CD4-positive, alpha-beta T cell treated with Interferon gamma for 1 hour (primary cell): ENCODE measurements at regions not wholly inside any gene's neighbourhood (a gene's known extent, or its start where the extent isn't known, plus 50 kb on each side); places are given as distances from the start of the nearest gene placed in this dataset.
"Not testable (repeated sequence)": the region's sequence is repeated elsewhere in the genome, so short reads cannot be mapped to it uniquely, and the experiment has no call there.

Experiments
- DNase-seq: peaks from one replicate; pipeline ENCODE4 v3.0.0-alpha.2; 2020

DNA sequence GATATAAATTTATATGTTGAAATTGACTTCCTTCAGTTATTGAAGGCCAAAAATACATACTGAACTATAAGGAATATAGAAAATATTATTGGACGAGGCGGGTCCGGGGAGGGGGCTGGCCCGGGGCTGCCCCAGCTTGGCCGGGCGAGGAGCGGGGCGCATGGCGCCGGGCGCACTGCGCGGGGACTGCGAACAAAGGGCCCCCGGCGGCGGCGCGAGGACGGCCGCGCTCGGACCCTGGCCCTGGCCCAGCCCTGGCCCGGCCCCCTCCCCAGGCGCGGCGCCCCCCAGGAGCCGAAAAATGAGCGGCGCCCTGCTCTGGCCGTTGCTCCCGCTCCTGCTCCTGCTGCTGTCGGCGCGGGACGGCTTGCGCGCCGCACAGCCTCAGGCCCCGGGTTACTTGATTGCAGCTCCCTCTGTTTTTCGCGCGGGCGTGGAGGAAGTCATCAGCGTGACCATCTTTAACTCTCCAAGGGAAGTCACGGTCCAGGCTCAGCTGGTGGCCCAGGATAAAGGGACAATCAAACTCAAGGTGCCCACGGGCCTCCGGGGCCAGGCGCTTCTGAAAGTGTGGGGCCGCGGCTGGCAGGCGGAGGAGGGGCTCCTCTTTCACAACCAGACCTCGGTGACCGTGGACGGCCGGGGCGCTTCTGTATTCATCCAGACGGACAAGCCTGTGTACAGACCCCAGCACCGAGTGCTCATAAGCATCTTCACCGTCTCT lies 1247.6 kb upstream of the PHF14 start:
- DNase-seq, result not testable (repeated sequence)

DNA sequence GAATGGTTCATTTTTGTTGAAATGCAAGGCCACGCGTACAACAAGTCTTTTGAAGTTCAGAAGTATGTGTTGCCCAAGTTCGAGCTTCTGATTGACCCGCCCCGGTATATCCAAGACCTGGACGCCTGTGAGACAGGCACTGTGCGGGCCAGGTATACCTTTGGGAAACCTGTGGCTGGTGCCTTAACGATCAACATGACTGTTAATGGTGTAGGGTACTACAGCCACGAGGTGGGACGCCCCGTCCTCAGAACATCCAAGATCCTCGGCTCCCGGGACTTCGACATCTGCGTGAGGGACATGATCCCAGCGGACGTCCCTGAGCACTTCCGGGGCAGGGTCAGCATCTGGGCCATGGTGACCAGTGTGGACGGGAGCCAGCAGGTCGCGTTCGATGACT lies 1246.9 kb upstream of the PHF14 start:
- not testable (repeated sequence) for DNase-seq

GRCh38 chr7:9727467-9727869 lies 1246.2 kb upstream of the PHF14 start:
- not testable (repeated sequence) for DNase-seq

GRCh38 chr7:9728014-9728657 lies 1245.5 kb upstream of the PHF14 start:
- not testable (repeated sequence) for DNase-seq

- DNase-seq, result no peak
Measured at GRCh38 chr7:9752033-9752432, 1221.6 kb upstream of the PHF14 start.

GRCh38 chr7:9761224-9761623 lies 1212.4 kb upstream of the PHF14 start:
- no peak for DNase-seq

DNA sequence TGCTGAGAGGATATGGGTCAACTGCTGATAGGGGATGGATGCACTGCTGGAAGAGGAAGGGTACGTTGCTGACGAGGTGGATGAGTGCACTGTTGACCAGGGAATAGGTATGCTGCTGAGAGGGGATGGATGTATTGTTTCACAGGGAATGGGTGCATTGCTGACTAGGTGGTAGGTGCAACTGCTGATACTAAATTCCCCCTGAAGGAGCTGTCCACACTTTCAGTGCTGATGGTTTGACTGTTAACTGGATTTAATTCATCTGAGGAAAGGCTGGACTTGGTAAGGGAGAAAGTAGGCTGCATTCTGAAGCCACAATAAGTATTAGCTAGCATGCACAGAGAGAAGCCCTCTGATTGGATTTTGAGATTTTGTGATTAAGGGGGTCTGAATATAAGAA lies 1196.8 kb upstream of the PHF14 start:
- DNase-seq, result no peak

DNA sequence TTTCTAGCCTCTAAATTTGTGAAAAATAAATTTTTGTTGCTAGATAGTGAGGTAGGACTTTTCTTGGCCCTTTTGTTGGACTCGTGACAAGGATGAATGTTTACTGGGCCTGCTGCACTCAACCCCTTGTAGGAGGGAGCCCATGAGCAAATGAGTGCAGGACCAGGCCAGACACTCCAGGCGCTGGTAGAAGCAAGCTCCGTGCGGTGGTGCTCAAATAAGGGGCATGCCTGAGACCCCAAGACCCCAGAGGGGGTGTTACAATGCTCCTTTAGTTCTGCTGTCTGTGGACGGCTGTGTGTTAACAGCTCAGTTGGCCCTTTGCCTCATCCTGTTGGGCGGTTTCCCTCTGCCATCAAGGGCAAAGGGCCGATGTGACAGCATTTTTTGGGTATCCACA lies 1195.3 kb upstream of the PHF14 start:
- no peak for DNase-seq

DNA sequence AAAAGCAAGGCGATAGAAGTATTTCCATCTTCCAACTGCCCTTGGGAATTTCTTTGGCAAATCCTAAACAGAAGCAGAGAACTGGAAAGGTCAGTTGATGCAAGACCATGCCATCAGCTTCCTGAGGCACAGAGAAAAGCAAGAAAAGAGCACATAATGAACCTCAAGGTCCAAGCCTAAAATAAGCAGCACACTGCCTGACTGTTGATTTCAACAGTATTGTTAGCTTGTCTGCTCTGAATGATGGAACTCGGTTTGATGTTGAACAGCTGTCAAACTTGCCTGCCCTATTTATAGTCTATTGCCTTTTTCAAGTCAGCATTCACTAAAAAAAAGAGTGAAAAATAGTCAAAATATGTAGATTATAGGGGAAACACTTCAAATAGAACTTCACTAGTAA lies 1192.0 kb upstream of the PHF14 start:
- DNase-seq, result no peak

DNA sequence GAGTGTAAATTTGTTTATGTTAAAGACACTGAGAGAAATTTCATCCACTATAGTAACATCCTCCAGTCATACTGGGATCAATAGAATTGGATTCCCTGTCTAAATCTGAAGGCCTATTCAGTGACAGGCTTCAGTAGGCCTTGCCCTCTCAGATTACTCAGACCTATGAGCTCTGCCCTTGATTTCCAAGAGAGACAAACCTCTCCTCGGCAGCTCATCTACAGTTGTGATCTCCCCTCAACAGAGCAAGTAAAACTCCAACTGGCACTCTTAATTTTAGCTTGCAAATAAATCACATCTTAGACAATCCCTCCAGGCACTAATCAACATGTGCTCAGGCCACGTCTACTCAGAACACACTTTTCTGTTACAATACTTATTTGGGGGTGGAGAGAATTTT lies 1191.4 kb upstream of the PHF14 start:
- no peak for DNase-seq

DNA sequence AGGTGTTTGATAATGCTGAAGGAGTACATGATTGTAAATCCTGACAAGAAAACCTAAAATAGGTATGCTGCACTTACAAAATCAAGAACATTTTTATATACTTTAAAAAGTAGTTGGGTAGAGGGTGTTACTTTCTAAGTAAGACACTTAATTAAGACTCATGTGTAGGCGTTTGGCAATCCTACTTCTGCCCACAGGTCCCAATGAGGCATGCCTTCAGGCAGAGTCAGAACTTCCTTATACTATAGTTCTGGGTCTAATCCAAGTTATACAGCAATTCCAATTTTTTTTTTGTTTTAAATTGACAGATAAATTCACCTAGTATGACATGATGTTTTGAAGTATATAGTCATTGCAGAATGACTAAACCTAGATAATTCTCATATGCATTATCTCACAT lies 1188.5 kb upstream of the PHF14 start:
- DNase-seq, result no peak

DNA sequence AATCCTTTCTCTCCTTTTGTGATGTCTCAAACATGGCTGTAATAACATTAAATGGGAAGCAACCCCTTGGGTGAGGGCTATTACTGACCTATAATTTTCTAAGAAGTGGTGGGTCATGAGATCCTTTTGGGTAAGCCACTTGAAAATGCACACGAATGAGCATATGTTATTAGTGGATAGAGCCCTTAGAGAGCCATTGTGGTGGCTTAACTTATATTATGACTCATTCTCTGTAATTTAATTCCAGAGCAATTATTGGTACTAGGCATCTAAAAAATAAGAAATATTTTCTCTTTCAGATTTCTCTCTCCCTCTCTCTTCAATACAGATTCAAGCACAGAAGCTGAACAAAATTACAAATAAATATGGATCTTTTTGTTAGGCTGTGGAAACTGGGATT lies 1177.4 kb upstream of the PHF14 start:
- no peak for DNase-seq

GRCh38 chr7:9822458-9823290 lies 1151.0 kb upstream of the PHF14 start:
- no peak for DNase-seq

- no peak for DNase-seq
Measured at GRCh38 chr7:9835199-9835598, 1138.5 kb upstream of the PHF14 start.

DNA sequence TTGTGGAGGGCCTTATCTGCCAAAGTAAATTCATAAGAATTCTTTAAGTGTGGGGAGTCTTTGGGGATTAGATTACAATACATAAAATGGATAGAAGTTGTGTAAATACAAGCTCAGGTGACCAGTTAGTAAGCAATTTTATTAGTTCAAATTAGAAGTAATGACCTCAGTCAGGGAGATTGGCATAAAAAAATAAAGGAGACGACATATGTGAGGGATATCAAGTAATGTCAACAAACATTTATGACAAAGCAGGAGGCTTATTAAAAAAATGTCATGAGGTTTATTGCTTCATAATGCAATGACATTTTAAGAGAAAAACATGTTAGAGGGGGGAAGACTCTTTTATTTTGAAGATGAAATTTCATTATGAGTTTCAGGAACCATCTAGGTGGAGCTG lies 1137.0 kb upstream of the PHF14 start:
- no peak for DNase-seq

DNA sequence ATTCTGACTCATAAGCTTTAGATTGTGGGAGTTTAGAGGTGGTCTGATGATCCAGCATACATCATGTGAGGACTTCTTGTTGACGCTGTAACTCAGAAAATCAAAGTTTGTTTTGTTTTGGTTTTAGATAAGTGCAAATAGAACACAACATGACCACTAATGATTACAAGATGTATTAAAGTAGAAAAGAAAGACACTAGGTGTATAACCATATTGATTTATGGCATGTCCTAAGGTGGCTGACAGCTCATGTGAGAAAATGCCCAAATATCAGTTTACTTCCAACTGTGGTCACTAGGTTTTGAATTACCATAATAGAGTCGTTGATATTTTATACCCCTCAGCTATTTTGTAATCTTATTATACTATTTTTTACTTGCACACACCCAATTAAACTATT lies 1131.4 kb upstream of the PHF14 start:
- no peak for DNase-seq

DNA sequence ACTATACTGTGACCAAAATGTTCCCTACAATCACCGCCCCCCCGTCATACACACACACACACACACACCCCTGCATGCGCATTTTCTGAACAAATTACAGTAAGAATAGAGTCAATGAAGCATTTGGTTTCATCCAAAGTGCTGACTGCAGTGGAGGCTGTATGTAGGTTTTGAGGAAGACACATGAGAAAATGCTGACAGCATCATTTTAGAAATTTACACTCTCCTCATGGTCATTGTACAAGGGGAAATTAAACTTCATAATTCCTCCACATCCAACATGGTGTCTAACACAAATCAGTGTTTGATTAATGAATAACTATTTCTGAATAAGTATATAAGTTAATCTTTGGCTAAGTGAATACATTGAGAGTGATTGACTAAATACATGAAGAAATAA lies 1126.8 kb upstream of the PHF14 start:
- no peak for DNase-seq

DNA sequence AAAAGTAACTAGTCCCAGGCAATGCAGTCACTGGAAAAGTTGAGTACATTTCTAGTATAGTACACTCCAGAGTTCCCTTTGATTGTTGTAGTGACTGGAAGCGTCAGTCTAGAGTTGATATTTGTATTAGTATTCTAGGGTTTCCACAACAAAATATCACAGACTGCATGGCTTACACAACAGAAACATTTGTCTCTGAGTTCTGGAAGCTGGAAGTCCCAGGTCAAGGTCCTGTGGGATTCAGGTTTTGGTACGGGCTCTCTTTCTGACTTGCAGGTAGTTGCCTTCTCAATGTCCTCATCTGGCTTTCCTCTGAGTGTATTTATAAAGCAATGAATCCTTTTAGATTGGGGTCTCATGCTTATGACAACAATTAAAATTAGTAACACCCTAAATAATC lies 1119.1 kb upstream of the PHF14 start:
- no peak for DNase-seq

- DNase-seq, result no peak
Measured at GRCh38 chr7:9856668-9857067, 1117.0 kb upstream of the PHF14 start.

DNA sequence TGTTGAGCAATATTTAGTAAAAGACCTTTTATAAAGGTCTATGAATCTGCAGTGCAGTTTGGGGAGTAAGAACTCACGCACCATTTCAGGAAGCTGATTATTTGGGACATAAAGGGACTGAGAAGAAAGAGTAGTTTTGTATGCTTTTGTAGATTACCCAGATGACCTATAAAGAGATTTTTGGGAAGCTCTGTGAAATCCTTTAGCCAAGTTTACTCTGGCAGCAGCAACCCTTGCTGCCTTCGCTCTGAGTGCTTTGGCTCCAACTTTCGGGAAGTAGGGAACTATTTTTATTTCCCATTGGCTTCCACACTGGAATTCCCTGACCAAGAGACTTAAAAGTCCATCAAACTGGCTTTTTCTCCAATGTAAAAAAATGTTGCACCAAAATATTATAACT lies 1110.1 kb upstream of the PHF14 start:
- DNase-seq, result no peak

- DNase-seq, result no peak
Measured at GRCh38 chr7:9869151-9869550, 1104.5 kb upstream of the PHF14 start.

GRCh38 chr7:9869566-9869965 lies 1104.1 kb upstream of the PHF14 start:
- no peak for DNase-seq

- DNase-seq, result no peak
Measured at GRCh38 chr7:9870674-9871073, 1103.0 kb upstream of the PHF14 start.

GRCh38 chr7:9874182-9874581 lies 1099.5 kb upstream of the PHF14 start:
- DNase-seq, result no peak
